GM13976 (cell line): ENCODE measurements at regions not wholly inside any gene's neighbourhood (a gene's known extent, or its start where the extent isn't known, plus 50 kb on each side); places are given as distances from the start of the nearest gene placed in this dataset.

Experiments used
- DNase-seq: peaks from one replicate; pipeline ENCODE4 v3.0.0; 2012; ENCODE audit warnings: low spot score
- in situ Hi-C: fragments of 300-500 bp; cut with MboI; formaldehyde crosslinking; loops from one replicate; pipeline ENCODE4 v1.12.0; 2022; ENCODE audit warnings: low sequenced_read_pairs, mixed read lengths, inconsistent platforms; ENCODE audit not compliant: unreplicated experiment
- TF ChIP-seq, protein P1 (sequence below): IDR thresholded peaks from 2 replicates; pipeline ENCODE4 v1.5.1; 2012; ENCODE audit warnings: borderline replicate concordance, mild to moderate bottlenecking; ENCODE audit not compliant: insufficient read depth; ENCODE audit errors: extremely low read depth, missing control alignments, control extremely low read depth

DNA sequence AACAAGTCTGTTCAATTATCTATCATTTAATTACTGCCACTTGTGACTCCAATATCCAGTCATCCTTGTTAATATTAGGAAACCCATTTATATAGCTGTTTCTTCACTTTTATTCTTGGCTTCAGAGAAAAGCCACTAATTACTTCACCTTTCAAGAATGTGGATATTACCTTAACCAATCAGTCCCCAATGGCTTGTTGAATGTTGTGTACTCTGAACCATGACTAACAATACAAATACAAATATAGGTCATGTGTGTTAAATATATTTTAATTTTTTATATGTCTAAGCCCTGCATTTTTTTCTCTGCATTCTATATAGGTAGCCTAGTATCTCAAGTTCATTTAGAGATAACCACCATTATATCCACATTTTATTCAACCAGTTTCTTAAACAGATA is 1513.4 kb upstream of the AGA start:
- DNase-seq, result no peak
- in situ Hi-C loops, result no loop called here
- TF ChIP-seq, protein P1, sequence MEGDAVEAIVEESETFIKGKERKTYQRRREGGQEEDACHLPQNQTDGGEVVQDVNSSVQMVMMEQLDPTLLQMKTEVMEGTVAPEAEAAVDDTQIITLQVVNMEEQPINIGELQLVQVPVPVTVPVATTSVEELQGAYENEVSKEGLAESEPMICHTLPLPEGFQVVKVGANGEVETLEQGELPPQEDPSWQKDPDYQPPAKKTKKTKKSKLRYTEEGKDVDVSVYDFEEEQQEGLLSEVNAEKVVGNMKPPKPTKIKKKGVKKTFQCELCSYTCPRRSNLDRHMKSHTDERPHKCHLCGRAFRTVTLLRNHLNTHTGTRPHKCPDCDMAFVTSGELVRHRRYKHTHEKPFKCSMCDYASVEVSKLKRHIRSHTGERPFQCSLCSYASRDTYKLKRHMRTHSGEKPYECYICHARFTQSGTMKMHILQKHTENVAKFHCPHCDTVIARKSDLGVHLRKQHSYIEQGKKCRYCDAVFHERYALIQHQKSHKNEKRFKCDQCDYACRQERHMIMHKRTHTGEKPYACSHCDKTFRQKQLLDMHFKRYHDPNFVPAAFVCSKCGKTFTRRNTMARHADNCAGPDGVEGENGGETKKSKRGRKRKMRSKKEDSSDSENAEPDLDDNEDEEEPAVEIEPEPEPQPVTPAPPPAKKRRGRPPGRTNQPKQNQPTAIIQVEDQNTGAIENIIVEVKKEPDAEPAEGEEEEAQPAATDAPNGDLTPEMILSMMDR, result no peak

DNA sequence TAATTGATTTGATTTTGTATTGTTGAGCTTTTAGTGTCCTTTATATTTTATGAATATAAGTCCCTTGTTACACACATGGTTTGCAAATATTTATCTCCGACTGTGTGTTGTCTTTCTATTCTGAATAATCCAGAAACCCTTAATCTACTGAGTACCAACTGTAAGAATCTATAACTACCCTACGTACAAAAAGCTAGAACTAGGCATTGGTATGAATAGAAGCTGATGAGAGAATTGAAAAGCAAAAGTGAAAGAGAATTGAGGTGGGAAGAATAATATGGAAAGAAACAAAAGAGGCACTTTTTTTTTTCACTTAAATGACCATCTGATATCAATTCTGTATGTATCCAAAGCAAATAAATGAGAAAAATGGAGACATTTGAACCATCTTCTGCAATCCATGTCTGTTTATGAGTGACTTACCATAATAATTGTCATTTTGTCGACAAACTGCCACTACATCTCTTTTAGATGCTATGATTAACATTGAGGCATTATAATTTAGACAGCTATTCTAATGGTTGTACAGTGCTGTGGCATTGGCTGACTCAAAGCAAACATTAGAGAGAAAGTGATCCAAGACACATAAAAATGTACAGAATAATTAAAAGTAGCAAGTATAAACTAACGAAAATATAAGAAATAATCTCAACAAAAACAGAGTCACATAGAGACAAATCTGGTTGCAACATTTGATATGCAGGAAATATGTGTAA is 1516.6 kb upstream of the AGA start:
- in situ Hi-C loops, result no loop called here
- no peak for DNase-seq
- TF ChIP-seq, protein P1, result no peak

DNA sequence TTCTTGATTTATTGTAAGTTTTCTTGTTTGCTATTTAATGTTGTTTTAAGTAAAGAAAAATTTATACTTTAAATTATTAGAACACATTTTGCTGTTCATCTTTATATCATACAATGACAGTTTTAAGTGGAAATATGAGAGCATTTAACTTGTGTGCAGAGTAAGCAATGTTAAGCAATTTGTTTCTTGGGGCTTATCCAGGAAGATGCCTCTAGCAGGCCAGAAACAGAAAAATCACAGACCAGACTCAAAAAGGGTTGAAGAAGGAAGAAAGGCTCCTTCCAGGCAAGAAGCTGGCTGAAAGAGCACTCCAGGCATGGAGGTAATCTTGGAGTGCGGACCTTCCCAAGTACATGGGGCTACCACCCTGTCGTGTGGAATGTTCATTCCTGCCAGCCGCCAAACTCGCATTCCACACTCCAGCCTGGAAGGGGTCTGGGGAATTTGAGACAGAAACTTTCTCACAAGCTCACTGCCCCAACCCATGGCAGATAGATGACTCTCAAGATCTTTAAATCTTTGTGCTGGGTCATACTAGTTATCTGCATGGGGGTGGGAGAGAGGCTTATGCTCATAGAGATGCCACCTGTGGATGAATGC is 1521.3 kb upstream of the AGA start:
- TF ChIP-seq, protein P1, result no peak
- in situ Hi-C loops, result no loop called here
- no peak for DNase-seq

DNA sequence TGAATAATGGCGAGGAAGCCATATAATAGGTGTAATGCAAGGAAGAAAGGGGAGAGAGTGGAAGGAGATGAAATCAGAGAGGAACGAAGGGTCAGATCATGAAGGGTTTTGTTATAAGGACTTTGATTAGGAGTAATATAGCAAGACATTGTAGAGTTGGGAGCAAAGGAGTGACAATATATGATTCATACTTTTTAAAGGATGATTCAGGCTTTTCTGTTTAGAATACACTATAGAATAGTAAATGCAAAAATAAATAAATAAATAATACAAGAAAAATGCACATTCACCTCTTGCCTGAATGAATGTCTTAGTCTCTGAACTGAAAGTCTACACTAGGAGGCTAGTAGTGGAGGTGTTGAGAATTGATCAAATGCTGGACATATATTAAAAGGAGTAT is 1524.4 kb upstream of the AGA start:
- in situ Hi-C loops, result no loop called here
- TF ChIP-seq, protein P1, result no peak
- no peak for DNase-seq

DNA sequence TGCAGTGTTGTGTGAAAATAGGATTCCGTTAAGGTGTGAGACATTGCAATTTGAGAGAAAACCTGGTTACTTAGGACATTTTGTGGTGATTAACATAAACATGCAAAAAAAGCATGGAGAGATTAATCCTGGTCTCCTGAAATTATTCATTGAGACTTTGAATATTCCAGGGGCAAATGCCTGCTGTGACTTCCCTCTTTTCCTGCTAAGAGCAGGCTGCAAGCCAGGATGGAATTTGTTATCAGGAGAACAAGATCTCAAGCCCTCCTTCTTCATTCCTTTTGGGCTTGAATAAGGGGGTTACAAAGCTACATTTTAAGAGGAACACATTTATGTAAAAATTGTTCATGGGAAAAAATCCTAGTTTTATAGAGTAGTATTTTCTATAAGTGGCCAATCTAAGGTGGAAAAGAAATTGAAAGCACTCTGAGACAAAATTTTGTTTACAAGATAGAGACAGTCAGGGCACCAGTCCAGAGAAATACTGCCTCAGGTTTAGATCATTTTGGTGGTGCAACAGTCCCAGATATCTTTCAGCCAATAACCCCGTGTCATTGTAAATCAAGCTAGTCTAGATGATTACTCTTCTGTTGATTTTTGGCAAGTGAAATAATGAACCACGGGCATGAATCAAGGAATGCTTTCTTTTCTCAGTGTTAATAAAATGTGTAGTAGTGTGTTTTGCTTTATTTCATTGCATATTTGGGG is 1528.3 kb upstream of the AGA start:
- no peak for DNase-seq
- in situ Hi-C loops, result no loop called here
- TF ChIP-seq, protein P1, result no peak

DNA sequence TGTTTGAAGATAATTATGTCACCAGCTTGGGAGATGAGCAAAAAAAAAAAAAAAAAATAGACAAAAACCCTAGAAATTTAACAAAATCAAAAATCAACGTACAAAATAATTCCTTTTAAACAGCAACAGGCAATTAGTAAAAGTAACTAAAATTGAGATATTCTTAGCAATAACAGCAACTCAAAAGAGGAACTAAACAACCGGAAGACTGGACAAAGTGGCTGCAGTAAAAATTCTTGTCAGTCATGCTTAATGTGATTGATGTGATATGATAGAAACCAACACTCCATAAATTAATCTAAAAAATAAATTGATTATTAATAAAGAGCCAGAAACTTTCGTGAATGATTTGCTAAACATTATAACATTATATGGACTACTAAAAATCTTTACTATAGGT is 1534.6 kb upstream of the AGA start:
- TF ChIP-seq, protein P1, result no peak
- in situ Hi-C loops, result no loop called here
- no peak for DNase-seq
